Kidney (tissue), 13 donors: ENCODE measurements at regions not wholly inside any gene's neighbourhood (a gene's known extent, or its start where the extent isn't known, plus 50 kb on each side); places are given as distances from the start of the nearest gene placed in this dataset.

Source experiments
- DNase-seq, 5 donors: peaks; one replicate each; pipeline ENCODE4 v3.0.0-alpha.2; 2013 to 2020
- FAIRE-seq: peaks from 2 replicates; lab custom pipeline; 2012; peaks lifted over from hg19 to GRCh38; lab: Jason Lieb, UNC
- H3K27ac ChIP-seq, 2 donors: one replicate each; pipeline ENCODE4 v1.7.0; 2013; ENCODE audit warnings: low read depth in 2 of 2, low read length in 2 of 2, inconsistent platforms in 1 of 2
- H3K27me3 ChIP-seq: one replicate; pipeline ENCODE4 v1.7.1; 2013; ENCODE audit warnings: low read length, inconsistent platforms; ENCODE audit not compliant: control insufficient read depth, insufficient read depth
- H3K36me3 ChIP-seq, 3 donors: one replicate each; pipeline versions ENCODE4 v1.7.0 to v1.7.1; 2013; ENCODE audit warnings: low read length in 3 of 3, control low read depth in 1 of 3, inconsistent platforms in 1 of 3; ENCODE audit not compliant: insufficient read depth in 3 of 3, control insufficient read depth in 2 of 3
- H3K4me1 ChIP-seq, 3 donors: one replicate each; pipeline versions ENCODE4 v1.7.0 to v1.7.1; 2013; ENCODE audit warnings: low read length in 3 of 3, inconsistent platforms in 1 of 3, low read depth in 1 of 3; ENCODE audit not compliant: control insufficient read depth in 2 of 3, insufficient read depth in 2 of 3
- H3K4me3 ChIP-seq, 3 donors: one replicate each; pipeline versions ENCODE4 v1.7.0 to v1.8.1; 2013; ENCODE audit warnings: low read length in 3 of 3, control low read depth in 1 of 3, inconsistent platforms in 1 of 3
- H3K9ac ChIP-seq, 3 donors: one replicate each; pipeline versions ENCODE4 v1.7.0 to v1.7.1; 2013; ENCODE audit warnings: low read length in 3 of 3, control low read depth in 1 of 3, inconsistent platforms in 1 of 3
- H3K9me3 ChIP-seq, 3 donors: one replicate each; pipeline versions ENCODE4 v1.7.0 to v1.7.1; 2013; ENCODE audit warnings: low read length in 3 of 3, control low read depth in 1 of 3, inconsistent platforms in 1 of 3; ENCODE audit not compliant: control insufficient read depth in 2 of 3, insufficient read depth in 1 of 3
- intact Hi-C: fragments of 100-400 bp; cut with DNase I; formaldehyde crosslinking; loops from one replicate; pipeline ENCODE4 v1.11.1; 2022
- TF ChIP-seq, protein P1 (sequence below): IDR thresholded peaks from 3 replicates; pipeline ENCODE4 v1.5.1; 2012; ENCODE audit warnings: mild to moderate bottlenecking, moderate library complexity, borderline replicate concordance; ENCODE audit not compliant: insufficient read depth; ENCODE audit errors: extremely low read depth
- donor health status: control.
- donor health status: control.
- donor health status: control.
- donor health status: control.
- donor health status: control.
- donor health status: DM: yes; HTN: yes; CAD: no.
- donor health status: Normal renal cell carcinoma (clear cell type).

DNA sequence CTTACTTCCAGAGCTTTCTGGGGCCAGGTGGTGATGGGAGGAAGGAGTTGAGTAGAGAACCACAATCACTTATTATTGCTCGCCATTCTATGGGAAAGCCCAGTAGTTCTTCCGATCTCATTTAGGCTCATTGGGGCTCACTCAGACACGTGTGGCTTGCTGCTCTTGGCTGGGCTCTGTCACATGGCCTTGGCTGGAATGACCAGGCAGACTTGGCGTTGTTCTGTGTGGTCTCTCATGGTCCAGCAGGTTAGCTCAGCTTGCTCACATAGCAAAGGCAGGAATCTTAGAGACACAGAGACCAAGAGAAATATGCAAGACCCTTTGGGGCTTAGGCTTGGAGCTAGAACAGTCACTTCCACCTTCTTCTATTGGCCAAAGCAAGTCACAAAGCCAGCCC lies 261.2 kb downstream of the LOXHD1 start:
- TF ChIP-seq, protein P1, sequence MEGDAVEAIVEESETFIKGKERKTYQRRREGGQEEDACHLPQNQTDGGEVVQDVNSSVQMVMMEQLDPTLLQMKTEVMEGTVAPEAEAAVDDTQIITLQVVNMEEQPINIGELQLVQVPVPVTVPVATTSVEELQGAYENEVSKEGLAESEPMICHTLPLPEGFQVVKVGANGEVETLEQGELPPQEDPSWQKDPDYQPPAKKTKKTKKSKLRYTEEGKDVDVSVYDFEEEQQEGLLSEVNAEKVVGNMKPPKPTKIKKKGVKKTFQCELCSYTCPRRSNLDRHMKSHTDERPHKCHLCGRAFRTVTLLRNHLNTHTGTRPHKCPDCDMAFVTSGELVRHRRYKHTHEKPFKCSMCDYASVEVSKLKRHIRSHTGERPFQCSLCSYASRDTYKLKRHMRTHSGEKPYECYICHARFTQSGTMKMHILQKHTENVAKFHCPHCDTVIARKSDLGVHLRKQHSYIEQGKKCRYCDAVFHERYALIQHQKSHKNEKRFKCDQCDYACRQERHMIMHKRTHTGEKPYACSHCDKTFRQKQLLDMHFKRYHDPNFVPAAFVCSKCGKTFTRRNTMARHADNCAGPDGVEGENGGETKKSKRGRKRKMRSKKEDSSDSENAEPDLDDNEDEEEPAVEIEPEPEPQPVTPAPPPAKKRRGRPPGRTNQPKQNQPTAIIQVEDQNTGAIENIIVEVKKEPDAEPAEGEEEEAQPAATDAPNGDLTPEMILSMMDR: no peak
- intact Hi-C loops: no loop called here
- peaks cover 0 to 4% (median 0%) of the 10 kb centered on the region in 3 donors for H3K36me3 ChIP-seq
- no peak for DNase-seq
- H3K27ac ChIP-seq: no peak overlapping the region
- no peaks in the 10 kb centered on the region for H3K27me3 ChIP-seq
- H3K9me3 ChIP-seq: no peaks in the 10 kb centered on the region
- H3K9ac ChIP-seq: no peak overlapping the region
- no peak overlapping the region for H3K4me3 ChIP-seq
- no peaks in the 10 kb centered on the region for H3K4me1 ChIP-seq
- no peak for FAIRE-seq

DNA sequence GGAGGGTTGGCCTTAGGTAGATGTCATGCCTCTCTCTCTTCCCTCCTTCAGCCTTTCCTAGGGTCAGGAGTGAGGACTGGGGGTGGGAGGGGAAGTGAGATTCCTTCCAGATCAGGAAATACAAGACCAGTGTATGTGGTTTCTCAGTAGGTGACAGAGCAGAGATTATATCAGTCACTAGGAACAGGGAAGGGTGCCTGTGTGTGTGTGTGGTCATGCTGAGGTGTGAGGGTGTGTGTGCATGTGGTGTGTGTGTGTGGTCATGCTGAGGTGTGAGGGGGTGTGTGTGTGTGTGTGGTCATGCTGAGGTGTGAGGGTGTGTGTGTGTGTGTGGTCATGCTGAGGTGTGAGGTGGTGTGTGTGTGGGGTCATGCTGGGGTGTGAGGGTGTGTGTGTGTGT lies 259.8 kb downstream of the LOXHD1 start:
- intact Hi-C loops: no loop called here
- DNase-seq (no peak), FAIRE-seq (no peak)
- H3K4me1 ChIP-seq: no peaks in the 10 kb centered on the region
- no peaks in the 10 kb centered on the region for H3K36me3 ChIP-seq
- TF ChIP-seq, protein P1: no peak
- no peaks in the 10 kb centered on the region for H3K27me3 ChIP-seq
- H3K9ac ChIP-seq: no peak overlapping the region
- H3K27ac ChIP-seq: no peak overlapping the region
- no peaks in the 10 kb centered on the region for H3K9me3 ChIP-seq
- H3K4me3 ChIP-seq: no peak overlapping the region

DNA sequence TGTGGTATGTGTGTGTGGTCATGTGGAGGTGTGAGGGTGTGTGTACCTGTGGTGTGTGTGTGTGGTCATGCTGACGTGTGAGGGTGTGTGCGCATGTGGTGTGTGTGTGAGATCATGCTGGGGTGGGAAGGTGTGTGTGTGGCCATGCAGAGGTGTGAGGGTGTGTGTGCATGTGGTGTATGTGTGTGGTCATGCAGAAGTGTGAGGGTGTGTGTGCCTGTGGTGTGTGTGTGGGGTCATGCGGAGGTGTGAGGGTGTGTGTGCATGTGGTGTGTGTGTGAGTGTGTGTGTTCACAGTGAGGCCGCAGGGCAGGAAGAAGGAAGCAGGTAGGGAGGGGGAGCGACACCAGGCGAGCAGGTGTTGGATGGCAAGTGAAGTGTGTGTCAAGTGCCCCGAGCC lies 259.0 kb downstream of the LOXHD1 start:
- TF ChIP-seq, protein P1: no peak
- no peaks in the 10 kb centered on the region for H3K4me1 ChIP-seq
- DNase-seq: no peak
- no peaks in the 10 kb centered on the region for H3K27me3 ChIP-seq
- FAIRE-seq: no peak
- H3K9me3 ChIP-seq: no peaks in the 10 kb centered on the region
- H3K36me3 ChIP-seq: no peaks in the 10 kb centered on the region
- H3K27ac ChIP-seq: no peak overlapping the region
- intact Hi-C loops: no loop called here
- no peak overlapping the region for H3K4me3 ChIP-seq
- H3K9ac ChIP-seq: no peak overlapping the region

DNA sequence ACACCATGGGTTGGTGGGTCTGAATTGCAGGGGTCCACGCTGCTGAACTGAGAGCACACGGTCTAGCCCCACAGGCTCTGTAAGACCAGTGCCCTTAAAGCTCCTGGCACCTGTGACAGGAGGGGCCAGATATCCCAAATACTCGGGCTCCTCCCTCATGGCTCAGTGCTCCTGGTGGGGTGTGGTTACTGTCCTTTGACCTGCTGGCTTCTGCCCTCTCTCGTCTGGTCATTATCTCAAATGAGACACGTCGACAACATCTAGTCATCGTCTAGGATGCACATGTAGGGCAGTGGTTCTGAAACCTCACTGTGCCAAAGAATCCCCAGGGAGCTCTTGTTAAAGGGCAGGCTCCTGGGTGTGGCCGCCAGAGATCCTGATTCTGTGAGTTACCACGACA lies 258.4 kb downstream of the LOXHD1 start:
- Histone ChIP-seq H3K4me1 (no peaks in the 10 kb centered on the region), H3K27ac (no peak overlapping the region), H3K9me3 (no peaks in the 10 kb centered on the region), H3K27me3 (no peaks in the 10 kb centered on the region), H3K4me3 (no peak overlapping the region), H3K36me3 (no peaks in the 10 kb centered on the region), H3K9ac (no peak overlapping the region)
- intact Hi-C loops: no loop called here
- FAIRE-seq (no peak), DNase-seq (no peak)
- TF ChIP-seq, protein P1: no peak
